HCT116 (cell line): ENCODE measurements at regions not wholly inside any gene's neighbourhood (a gene's known extent, or its start where the extent isn't known, plus 50 kb on each side); places are given as distances from the start of the nearest gene placed in this dataset.

Source experiments
- ATAC-seq: fragments of 200-7000 bp; cut with Tn5 transposase; 2 replicates; pipeline ENCODE4 v1.9.1; 2020; ENCODE audit warnings: mild to moderate bottlenecking, moderate library complexity
- BruUV-seq: library from RNA; stranded (reverse); fragments of 400-500 nt; replicated peaks from 2 replicates; lab custom pipeline; 2021; lab: Mats Ljungman, UMichigan
- CTCF ChIA-PET: fragments of 300-600 bp; sonication (Branson Sonifier 250); formaldehyde crosslinking; loops from one replicate; lab custom pipeline; 2021; ENCODE audit warnings: antibody characterized with exemption; lab: Charles Lee
- POLR2A ChIA-PET: fragments of 300-600, 350-600 bp; sonication (Branson Sonifier 250); formaldehyde crosslinking; loops from one replicate; lab custom pipeline; 2021; ENCODE audit warnings: antibody characterized with exemption; lab: Charles Lee
- RAD21 ChIA-PET, 2 experiments: fragments of 300-600 bp; sonication (Branson Sonifier 250); formaldehyde crosslinking; loops; one replicate each; lab custom pipeline; 2023; ENCODE audit warnings: low total read pairs in 2 of 2; ENCODE audit not compliant: uncharacterized antibody in 2 of 2, unreplicated experiment in 2 of 2, low non-redundant PET in 1 of 2; lab: Charles Lee
- DNase-seq: peaks from one replicate; pipeline ENCODE4 v3.0.0-alpha.2; 2010; ENCODE audit warnings: low read depth, low spot score
- H2AFZ ChIP-seq: fragments of 200-600 bp; shearing (Covaris generic), sonication (generic); 2 replicates; pipeline ENCODE4 v1.6.1; 2017; ENCODE audit warnings: low read depth, mixed run types, mixed read lengths, antibody characterized with exemption, low read length; ENCODE audit not compliant: poor library complexity, severe bottlenecking
- H3K27ac ChIP-seq: 2 replicates; pipeline ENCODE4 v1.5.1; 2012; ENCODE audit warnings: low read depth, low read length
- H3K27me3 ChIP-seq: fragments of 200-600 bp; sonication (generic); 2 replicates; pipeline ENCODE4 v1.6.1; 2016; ENCODE audit warnings: mixed run types, low read length, mixed read lengths; ENCODE audit not compliant: insufficient read depth
- H3K36me3 ChIP-seq, 2 experiments: fragments of 200-500 bp in 1 of 2; fragments of 200-600 bp in 1 of 2; sonication (Bioruptor generic) in 1 of 2; sonication (generic) in 1 of 2; 2 replicates each; pipeline versions ENCODE4 v1.5.1 to v1.6.1; 2014 to 2016; ENCODE audit warnings: low read length in 2 of 2, inconsistent platforms in 1 of 2, mixed read lengths in 1 of 2, mixed run types in 1 of 2; ENCODE audit not compliant: insufficient read depth in 2 of 2, control insufficient read depth in 1 of 2
- H3K4me1 ChIP-seq, 2 experiments: fragments of 200-600 bp in 1 of 2; sonication (generic) in 1 of 2; 2 replicates each; pipeline versions ENCODE4 v1.5.1 to v1.6.1; 2012 to 2017; ENCODE audit warnings: low read length in 2 of 2, inconsistent platforms in 1 of 2, mild to moderate bottlenecking in 1 of 2, mixed read lengths in 1 of 2, mixed run types in 1 of 2, moderate library complexity in 1 of 2; ENCODE audit not compliant: insufficient read depth in 2 of 2, control insufficient read depth in 1 of 2
- H3K4me2 ChIP-seq: fragments of 200-600 bp; sonication (generic); 2 replicates; pipeline ENCODE4 v1.6.1; 2017; ENCODE audit warnings: mixed run types, low read length, mixed read lengths
- H3K4me3 ChIP-seq, 2 experiments: fragments of 200-600 bp in 1 of 2; sonication (generic) in 1 of 2; replicated peaks in 1 of 2; 2 replicates each; pipeline ENCODE4 v1.5.1; 2011 to 2016; ENCODE audit warnings: low read length in 2 of 2, control low read depth in 1 of 2, low read depth in 1 of 2, mild to moderate bottlenecking in 1 of 2, mixed read lengths in 1 of 2, mixed run types in 1 of 2
- H3K79me2 ChIP-seq: fragments of 200-600 bp; sonication (generic); 2 replicates; pipeline ENCODE4 v1.6.1; 2017; ENCODE audit warnings: mild to moderate bottlenecking, mixed run types, low read length, moderate library complexity, mixed read lengths; ENCODE audit not compliant: insufficient read depth
- H3K9ac ChIP-seq: fragments of 200-600 bp; sonication (generic); 2 replicates; pipeline ENCODE4 v1.6.1; 2016; ENCODE audit warnings: low read length, mixed read lengths
- H3K9me2 ChIP-seq: fragments of 200-600 bp; sonication (generic), shearing (Covaris generic); 2 replicates; pipeline ENCODE4 v1.6.1; 2017; ENCODE audit warnings: mixed run types, mild to moderate bottlenecking, moderate library complexity; ENCODE audit not compliant: insufficient read depth
- H3K9me3 ChIP-seq, 2 experiments: fragments of 200-500 bp in 1 of 2; fragments of 200-600 bp in 1 of 2; sonication (Bioruptor generic) in 1 of 2; sonication (generic) in 1 of 2; 2 replicates each; pipeline ENCODE4 v1.6.1; 2014 to 2017; ENCODE audit warnings: low read length in 2 of 2, mixed read lengths in 2 of 2, inconsistent platforms in 1 of 2, low read depth in 1 of 2, mild to moderate bottlenecking in 1 of 2, mixed run types in 1 of 2, moderate library complexity in 1 of 2; ENCODE audit not compliant: control insufficient read depth in 1 of 2, insufficient read depth in 1 of 2
- H4K20me1 ChIP-seq: fragments of 200-600 bp; sonication (generic), shearing (Covaris generic); 2 replicates; pipeline ENCODE4 v1.6.1; 2017; ENCODE audit warnings: mixed run types, mild to moderate bottlenecking, moderate library complexity; ENCODE audit not compliant: insufficient read depth
- CBX3 ChIP-seq: IDR thresholded peaks from 2 replicates; pipeline ENCODE4 v1.6.1; 2012; ENCODE audit warnings: low read depth
- ELF1 ChIP-seq: IDR thresholded peaks from 2 replicates; pipeline ENCODE4 v1.6.1; 2012; ENCODE audit warnings: low read depth, borderline replicate concordance
- EZH2 ChIP-seq: fragments of 200-600 bp; sonication (generic); IDR thresholded peaks from 2 replicates; pipeline ENCODE4 v1.6.1; 2017; ENCODE audit warnings: antibody characterized with exemption, mixed run types
- FOSL1 ChIP-seq: IDR thresholded peaks from 2 replicates; pipeline ENCODE4 v1.6.1; 2012; ENCODE audit warnings: low read depth
- JUND ChIP-seq: IDR thresholded peaks from 2 replicates; pipeline ENCODE4 v1.6.1; 2012
- POLR2A ChIP-seq: IDR thresholded peaks from 2 replicates; pipeline ENCODE4 v1.7.0; 2011; ENCODE audit warnings: borderline replicate concordance; ENCODE audit not compliant: insufficient read depth, insufficient read length; ENCODE audit errors: extremely low read depth
- POLR2AphosphoS5 ChIP-seq: IDR thresholded peaks from 2 replicates; pipeline ENCODE4 v1.6.1; 2011; ENCODE audit warnings: mild to moderate bottlenecking, low read depth, low read length, moderate library complexity
- RAD21 ChIP-seq: IDR thresholded peaks from 2 replicates; pipeline ENCODE4 v1.6.1; 2012; ENCODE audit warnings: low read depth, mild to moderate bottlenecking
- SP1 ChIP-seq: IDR thresholded peaks from 2 replicates; pipeline ENCODE4 v1.6.1; 2012; ENCODE audit warnings: low read depth
- SRF ChIP-seq: IDR thresholded peaks from 2 replicates; pipeline ENCODE4 v1.6.1; 2012; ENCODE audit warnings: low read depth
- TCF7L2 ChIP-seq: IDR thresholded peaks from 2 replicates; pipeline ENCODE4 v1.7.0; 2011; ENCODE audit warnings: borderline replicate concordance, inconsistent platforms; ENCODE audit not compliant: insufficient read depth, insufficient read length; ENCODE audit errors: extremely low read depth
- YY1 ChIP-seq: IDR thresholded peaks from 2 replicates; pipeline ENCODE4 v1.6.1; 2011; ENCODE audit warnings: low read length, low read depth, moderate library complexity, mild to moderate bottlenecking; ENCODE audit not compliant: insufficient replicate concordance; ENCODE audit errors: extremely low read depth
- ZFX ChIP-seq: fragments of 450-650 bp; IDR thresholded peaks from 2 replicates; pipeline ENCODE4 v1.6.1; 2017
- intact Hi-C: fragments of 100-400 bp; cut with micrococcal nuclease; formaldehyde crosslinking; loops from 2 replicates; pipeline ENCODE4 v1.10.0; 2022
- TF ChIP-seq, protein P1 (sequence below): IDR thresholded peaks from 2 replicates; pipeline ENCODE4 v1.6.1; 2011; ENCODE audit warnings: mild to moderate bottlenecking, low read length, moderate library complexity; ENCODE audit not compliant: insufficient replicate concordance; ENCODE audit errors: extremely low read depth
- TF ChIP-seq, protein P2 (sequence below): IDR thresholded peaks from 2 replicates; pipeline ENCODE4 v1.6.1; 2012
- TF ChIP-seq, protein P3 (sequence below), 3 experiments: fragments of 200-600 bp in 1 of 3; sonication (generic) in 1 of 3; IDR thresholded peaks in 2 of 3; conservative IDR thresholded peaks in 1 of 3; 2 replicates each; pipeline ENCODE4 v1.5.1; 2012 to 2017; ENCODE audit warnings: low read depth in 2 of 3, low read length in 2 of 3, antibody characterized with exemption in 1 of 3, borderline replicate concordance in 1 of 3, control low read depth in 1 of 3, mild to moderate bottlenecking in 1 of 3, mixed read lengths in 1 of 3, mixed run types in 1 of 3, moderate library complexity in 1 of 3; ENCODE audit not compliant: insufficient read depth in 1 of 3
- TF ChIP-seq, protein P4 (sequence below): IDR thresholded peaks from 2 replicates; pipeline ENCODE4 v1.6.1; 2012; ENCODE audit warnings: low read depth

DNA sequence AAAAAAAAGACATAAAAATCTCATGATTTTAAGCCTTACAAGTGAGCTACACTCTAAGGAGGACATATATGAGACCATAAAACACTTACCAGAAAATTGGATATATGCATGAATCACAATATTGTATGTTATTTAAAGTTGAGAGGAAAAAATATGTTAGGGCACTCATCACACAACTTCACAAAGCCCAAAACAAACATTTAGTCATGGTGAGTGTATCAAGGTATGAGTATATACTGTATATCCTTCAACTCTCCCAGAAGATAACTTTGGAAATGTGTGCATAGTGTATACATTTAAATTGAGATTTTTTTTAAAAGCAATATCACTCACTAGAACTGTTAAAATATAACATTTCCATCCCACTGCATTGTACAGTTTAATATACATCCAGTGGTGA lies 259.3 kb downstream of the SRGAP2C start (continued):
- TF ChIP-seq ZFX (no peak), RAD21 (no peak), SRF (no peak), POLR2A (no peak), FOSL1 (no peak), CBX3 (no peak), SP1 (no peak)
- TF ChIP-seq, protein P1, sequence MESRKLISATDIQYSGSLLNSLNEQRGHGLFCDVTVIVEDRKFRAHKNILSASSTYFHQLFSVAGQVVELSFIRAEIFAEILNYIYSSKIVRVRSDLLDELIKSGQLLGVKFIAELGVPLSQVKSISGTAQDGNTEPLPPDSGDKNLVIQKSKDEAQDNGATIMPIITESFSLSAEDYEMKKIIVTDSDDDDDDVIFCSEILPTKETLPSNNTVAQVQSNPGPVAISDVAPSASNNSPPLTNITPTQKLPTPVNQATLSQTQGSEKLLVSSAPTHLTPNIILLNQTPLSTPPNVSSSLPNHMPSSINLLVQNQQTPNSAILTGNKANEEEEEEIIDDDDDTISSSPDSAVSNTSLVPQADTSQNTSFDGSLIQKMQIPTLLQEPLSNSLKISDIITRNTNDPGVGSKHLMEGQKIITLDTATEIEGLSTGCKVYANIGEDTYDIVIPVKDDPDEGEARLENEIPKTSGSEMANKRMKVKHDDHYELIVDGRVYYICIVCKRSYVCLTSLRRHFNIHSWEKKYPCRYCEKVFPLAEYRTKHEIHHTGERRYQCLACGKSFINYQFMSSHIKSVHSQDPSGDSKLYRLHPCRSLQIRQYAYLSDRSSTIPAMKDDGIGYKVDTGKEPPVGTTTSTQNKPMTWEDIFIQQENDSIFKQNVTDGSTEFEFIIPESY = no peak
- TF ChIP-seq, protein P2, sequence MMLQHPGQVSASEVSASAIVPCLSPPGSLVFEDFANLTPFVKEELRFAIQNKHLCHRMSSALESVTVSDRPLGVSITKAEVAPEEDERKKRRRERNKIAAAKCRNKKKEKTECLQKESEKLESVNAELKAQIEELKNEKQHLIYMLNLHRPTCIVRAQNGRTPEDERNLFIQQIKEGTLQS = no peak

DNA sequence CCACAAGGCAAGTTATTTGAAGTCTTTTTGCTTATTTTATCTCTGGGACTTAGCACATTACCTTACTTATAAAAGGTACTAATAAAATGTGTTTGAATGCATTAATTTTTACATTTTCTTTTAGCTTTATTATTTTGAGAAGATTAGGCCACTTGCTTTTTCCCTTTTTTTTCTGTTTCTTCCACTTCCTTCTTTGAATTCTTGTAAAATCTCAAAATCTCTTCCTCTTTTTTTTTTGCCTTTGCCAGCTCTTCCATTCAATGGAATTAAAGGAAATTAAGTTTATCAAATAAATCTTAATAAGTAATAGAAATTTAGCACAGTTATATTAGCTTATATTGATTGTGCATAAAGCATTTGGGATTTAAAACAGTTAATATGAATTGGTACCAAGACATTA lies 260.9 kb downstream of the SRGAP2C start:
- POLR2A ChIA-PET = no interaction called here
- DNase-seq = no peak
- Histone ChIP-seq H4K20me1 (no peaks in the 10 kb centered on the region; the same call in 1 of the 2 replicates), H3K4me1 (no peaks in the 10 kb centered on the region), H3K79me2 (no peaks in the 10 kb centered on the region), H3K27ac (no peak overlapping the region), H3K4me2 (no peak overlapping the region), H3K36me3 (no peaks in the 10 kb centered on the region)
- RAD21 ChIA-PET = no interaction called here
- intact Hi-C loops = no loop called here
- no peak for ATAC-seq
- no peak for TF ChIP-seq RAD21
- TF ChIP-seq, protein P2 = no peak
- no peak for TF ChIP-seq YY1
- no peak for TF ChIP-seq CBX3
- no peak for TF ChIP-seq SRF
- TF ChIP-seq, protein P3, sequence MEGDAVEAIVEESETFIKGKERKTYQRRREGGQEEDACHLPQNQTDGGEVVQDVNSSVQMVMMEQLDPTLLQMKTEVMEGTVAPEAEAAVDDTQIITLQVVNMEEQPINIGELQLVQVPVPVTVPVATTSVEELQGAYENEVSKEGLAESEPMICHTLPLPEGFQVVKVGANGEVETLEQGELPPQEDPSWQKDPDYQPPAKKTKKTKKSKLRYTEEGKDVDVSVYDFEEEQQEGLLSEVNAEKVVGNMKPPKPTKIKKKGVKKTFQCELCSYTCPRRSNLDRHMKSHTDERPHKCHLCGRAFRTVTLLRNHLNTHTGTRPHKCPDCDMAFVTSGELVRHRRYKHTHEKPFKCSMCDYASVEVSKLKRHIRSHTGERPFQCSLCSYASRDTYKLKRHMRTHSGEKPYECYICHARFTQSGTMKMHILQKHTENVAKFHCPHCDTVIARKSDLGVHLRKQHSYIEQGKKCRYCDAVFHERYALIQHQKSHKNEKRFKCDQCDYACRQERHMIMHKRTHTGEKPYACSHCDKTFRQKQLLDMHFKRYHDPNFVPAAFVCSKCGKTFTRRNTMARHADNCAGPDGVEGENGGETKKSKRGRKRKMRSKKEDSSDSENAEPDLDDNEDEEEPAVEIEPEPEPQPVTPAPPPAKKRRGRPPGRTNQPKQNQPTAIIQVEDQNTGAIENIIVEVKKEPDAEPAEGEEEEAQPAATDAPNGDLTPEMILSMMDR (IDR thresholded peaks at IDR 0.05 in 2 of 3, conservative IDR thresholded peaks at IDR 0.05 in 1 of 3; ENCODE audit: borderline replicate concordance in 1 of 3, insufficient read depth in 1 of 3, low read depth in 2 of 3, low read length in 2 of 3) = no peak
- TF ChIP-seq EZH2 = no peak
- TF ChIP-seq, protein P4, sequence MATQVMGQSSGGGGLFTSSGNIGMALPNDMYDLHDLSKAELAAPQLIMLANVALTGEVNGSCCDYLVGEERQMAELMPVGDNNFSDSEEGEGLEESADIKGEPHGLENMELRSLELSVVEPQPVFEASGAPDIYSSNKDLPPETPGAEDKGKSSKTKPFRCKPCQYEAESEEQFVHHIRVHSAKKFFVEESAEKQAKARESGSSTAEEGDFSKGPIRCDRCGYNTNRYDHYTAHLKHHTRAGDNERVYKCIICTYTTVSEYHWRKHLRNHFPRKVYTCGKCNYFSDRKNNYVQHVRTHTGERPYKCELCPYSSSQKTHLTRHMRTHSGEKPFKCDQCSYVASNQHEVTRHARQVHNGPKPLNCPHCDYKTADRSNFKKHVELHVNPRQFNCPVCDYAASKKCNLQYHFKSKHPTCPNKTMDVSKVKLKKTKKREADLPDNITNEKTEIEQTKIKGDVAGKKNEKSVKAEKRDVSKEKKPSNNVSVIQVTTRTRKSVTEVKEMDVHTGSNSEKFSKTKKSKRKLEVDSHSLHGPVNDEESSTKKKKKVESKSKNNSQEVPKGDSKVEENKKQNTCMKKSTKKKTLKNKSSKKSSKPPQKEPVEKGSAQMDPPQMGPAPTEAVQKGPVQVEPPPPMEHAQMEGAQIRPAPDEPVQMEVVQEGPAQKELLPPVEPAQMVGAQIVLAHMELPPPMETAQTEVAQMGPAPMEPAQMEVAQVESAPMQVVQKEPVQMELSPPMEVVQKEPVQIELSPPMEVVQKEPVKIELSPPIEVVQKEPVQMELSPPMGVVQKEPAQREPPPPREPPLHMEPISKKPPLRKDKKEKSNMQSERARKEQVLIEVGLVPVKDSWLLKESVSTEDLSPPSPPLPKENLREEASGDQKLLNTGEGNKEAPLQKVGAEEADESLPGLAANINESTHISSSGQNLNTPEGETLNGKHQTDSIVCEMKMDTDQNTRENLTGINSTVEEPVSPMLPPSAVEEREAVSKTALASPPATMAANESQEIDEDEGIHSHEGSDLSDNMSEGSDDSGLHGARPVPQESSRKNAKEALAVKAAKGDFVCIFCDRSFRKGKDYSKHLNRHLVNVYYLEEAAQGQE = no peak
- TF ChIP-seq POLR2A = no peak
- TF ChIP-seq ZFX = no peak
- TF ChIP-seq TCF7L2 = no peak
- no peak for TF ChIP-seq ELF1
- no peak for TF ChIP-seq POLR2AphosphoS5
- TF ChIP-seq FOSL1 = no peak
- TF ChIP-seq JUND = no peak
- no peak for TF ChIP-seq SP1
- TF ChIP-seq, all 23 proteins: peak for 0
- no peak overlapping the region for H3K9ac ChIP-seq
- CTCF ChIA-PET = interaction anchor here (1.9 kb wide), 1 partner anchor 16 kb away, joined by 6 read pairs; no protein-coding TSS in a partner anchor
- no peak overlapping the region for H3K4me3 ChIP-seq
- BruUV-seq = no TSS peak
- H2AFZ ChIP-seq = no peak overlapping the region
- H3K9me3 ChIP-seq = no peaks in the 10 kb centered on the region
- no peaks in the 10 kb centered on the region for H3K9me2 ChIP-seq
- no peaks in the 10 kb centered on the region for H3K27me3 ChIP-seq
